Loucy (cell line): ENCODE measurements at regions not wholly inside any gene's neighbourhood (a gene's known extent, or its start where the extent isn't known, plus 50 kb on each side); places are given as distances from the start of the nearest gene placed in this dataset.

ENCODE experiments used
- H2AFZ ChIP-seq: fragments of 200-600 bp; sonication (generic); 2 replicates; pipeline ENCODE4 v1.6.0; 2016; ENCODE audit warnings: antibody characterized with exemption, mild to moderate bottlenecking, low read length, moderate library complexity
- H3F3A ChIP-seq: fragments of 200-600 bp; 2 replicates; pipeline ENCODE4 v1.6.0; 2016; ENCODE audit warnings: antibody characterized with exemption, low read depth, mild to moderate bottlenecking
- H3K27me3 ChIP-seq: fragments of 200-600 bp; sonication (generic); 2 replicates; pipeline ENCODE4 v1.6.1; 2014; ENCODE audit warnings: low read length, mild to moderate bottlenecking; ENCODE audit not compliant: insufficient read depth, poor library complexity, severe bottlenecking
- H3K36me3 ChIP-seq: fragments of 200-600 bp; sonication (generic); 2 replicates; pipeline ENCODE4 v1.6.1; 2016; ENCODE audit warnings: low read length; ENCODE audit not compliant: insufficient read depth
- H3K4me1 ChIP-seq: fragments of 200-600 bp; sonication (generic); 2 replicates; pipeline ENCODE4 v1.5.1; 2014; ENCODE audit warnings: low read length, mild to moderate bottlenecking; ENCODE audit not compliant: insufficient read depth, poor library complexity, severe bottlenecking
- H3K4me2 ChIP-seq: fragments of 200-600 bp; sonication (generic); 2 replicates; pipeline ENCODE4 v1.6.0; 2014; ENCODE audit warnings: antibody characterized with exemption, low read length, low read depth, mild to moderate bottlenecking; ENCODE audit not compliant: poor library complexity, severe bottlenecking
- H3K4me3 ChIP-seq: fragments of 200-600 bp; sonication (generic); 2 replicates; pipeline ENCODE4 v1.5.1; 2014; ENCODE audit warnings: low read length, mild to moderate bottlenecking, mixed read lengths; ENCODE audit not compliant: poor library complexity, severe bottlenecking
- H3K79me2 ChIP-seq: fragments of 200-600 bp; sonication (generic); 2 replicates; pipeline ENCODE4 v1.6.1; 2014; ENCODE audit warnings: low read length; ENCODE audit not compliant: insufficient read depth
- H3K9ac ChIP-seq: fragments of 200-600 bp; sonication (generic); 2 replicates; pipeline ENCODE4 v1.6.0; 2014; ENCODE audit warnings: mild to moderate bottlenecking, low read depth, low read length, moderate library complexity; ENCODE audit not compliant: poor library complexity, severe bottlenecking
- H3K9me2 ChIP-seq: fragments of 200-600 bp; sonication (generic); replicated peaks from 2 replicates; pipeline ENCODE4 v1.6.1; 2016; ENCODE audit warnings: low read depth, low read length, mixed read lengths
- H3K9me3 ChIP-seq: fragments of 200-600 bp; sonication (generic); 2 replicates; pipeline ENCODE4 v1.6.1; 2014; ENCODE audit warnings: mild to moderate bottlenecking, antibody characterized with exemption, low read length, low read depth; ENCODE audit not compliant: insufficient read depth
- H4K20me1 ChIP-seq: fragments of 200-600 bp; sonication (generic); 2 replicates; pipeline ENCODE4 v1.6.0; 2014; ENCODE audit warnings: antibody characterized with exemption, low read length, mild to moderate bottlenecking; ENCODE audit not compliant: insufficient read depth, poor library complexity, severe bottlenecking
- CTCF ChIP-seq: fragments of 200-600 bp; sonication (generic); conservative IDR thresholded peaks from 2 replicates; pipeline ENCODE4 v1.5.1; 2014; ENCODE audit warnings: mild to moderate bottlenecking, antibody characterized with exemption, low read length
- EZH2phosphoT487 ChIP-seq: fragments of 200-600 bp; IDR thresholded peaks from 2 replicates; pipeline ENCODE4 v1.6.1; 2018; ENCODE audit warnings: antibody characterized with exemption, mild to moderate bottlenecking, moderate library complexity, borderline replicate concordance

GRCh38 chr14:41993687-41994086 lies 387.0 kb downstream of the LRFN5 start:
- no peaks in the 10 kb centered on the region for H3K27me3 ChIP-seq
- H3K4me3 ChIP-seq: no peak overlapping the region
- H3K9me2 ChIP-seq: no peaks in the 10 kb centered on the region
- no peaks in the 10 kb centered on the region for H3K4me1 ChIP-seq
- H3K79me2 ChIP-seq: no peaks in the 10 kb centered on the region
- TF ChIP-seq CTCF (no peak), EZH2phosphoT487 (no peak)
- no peaks in the 10 kb centered on the region for H3K36me3 ChIP-seq
- H4K20me1 ChIP-seq: no peaks in the 10 kb centered on the region
- H3K9ac ChIP-seq: no peak overlapping the region
- H2AFZ ChIP-seq: no peak overlapping the region
- H3K9me3 ChIP-seq: no peaks in the 10 kb centered on the region
- no peak overlapping the region for H3K4me2 ChIP-seq
- no peaks in the 10 kb centered on the region for H3F3A ChIP-seq

GRCh38 chr14:41986700-41987099 lies 380.0 kb downstream of the LRFN5 start:
- H2AFZ ChIP-seq: no peak overlapping the region
- H3K4me2 ChIP-seq: no peak overlapping the region
- H3K9me2 ChIP-seq: no peaks in the 10 kb centered on the region
- no peak overlapping the region for H3K4me3 ChIP-seq
- H3K36me3 ChIP-seq: no peaks in the 10 kb centered on the region
- H3K79me2 ChIP-seq: no peaks in the 10 kb centered on the region
- H3K27me3 ChIP-seq: no peaks in the 10 kb centered on the region
- H3F3A ChIP-seq: no peaks in the 10 kb centered on the region
- H3K9me3 ChIP-seq: no peaks in the 10 kb centered on the region
- no peaks in the 10 kb centered on the region for H4K20me1 ChIP-seq
- TF ChIP-seq CTCF (no peak), EZH2phosphoT487 (no peak)
- H3K4me1 ChIP-seq: no peaks in the 10 kb centered on the region
- H3K9ac ChIP-seq: no peak overlapping the region

- Histone ChIP-seq H3K4me2 (no peak overlapping the region), H2AFZ (no peak overlapping the region), H3K9ac (no peak overlapping the region), H4K20me1 (no peaks in the 10 kb centered on the region), H3K36me3 (no peaks in the 10 kb centered on the region), H3K9me3 (no peaks in the 10 kb centered on the region), H3K4me1 (no peaks in the 10 kb centered on the region), H3K27me3 (no peaks in the 10 kb centered on the region), H3F3A (no peaks in the 10 kb centered on the region), H3K9me2 (no peaks in the 10 kb centered on the region), H3K4me3 (no peak overlapping the region), H3K79me2 (no peaks in the 10 kb centered on the region)
- TF ChIP-seq CTCF (no peak), EZH2phosphoT487 (no peak)
Observed at GRCh38 chr14:41986083-41986645, 379.5 kb downstream of the LRFN5 start.
